Heart left ventricle (tissue), 16 donors: ENCODE measurements at regions not wholly inside any gene's neighbourhood (a gene's known extent, or its start where the extent isn't known, plus 50 kb on each side); places are given as distances from the start of the nearest gene placed in this dataset.
"Not testable (repeated sequence)": the region's sequence is repeated elsewhere in the genome, so short reads cannot be mapped to it uniquely, and the experiment has no call there.

Experiments used
- ATAC-seq, 4 donors: fragments of 200-7000 bp; cut with Tn5 transposase; one replicate each; pipeline ENCODE4 v1.9.1; 2020 to 2022; ENCODE audit warnings: moderate library complexity in 4 of 4, mild to moderate bottlenecking in 3 of 4, moderate number of reproducible peaks in 1 of 4
- DNase-seq, 5 donors: peaks; one replicate each; pipeline ENCODE4 v3.0.0-alpha.2; 2020
- H3K27ac ChIP-seq, 12 donors: fragments of 200-600 bp; sonication (generic) in 4 of 12; one replicate each; pipeline versions ENCODE4 v1.5.0 to v1.8.0; 2016 to 2022; ENCODE audit warnings: mild to moderate bottlenecking in 2 of 12
- H3K27me3 ChIP-seq, 9 donors: fragments of 200-600 bp; sonication (generic) in 2 of 9; one replicate each; pipeline versions ENCODE4 v1.5.1 to v1.8.0; 2016 to 2022; ENCODE audit warnings: mild to moderate bottlenecking in 3 of 9
- H3K36me3 ChIP-seq, 9 donors: fragments of 200-600 bp; sonication (generic) in 2 of 9; one replicate each; pipeline versions ENCODE4 v1.5.0 to v1.8.0; 2018 to 2022; ENCODE audit warnings: mild to moderate bottlenecking in 2 of 9
- H3K4me1 ChIP-seq, 12 donors: fragments of 200-600 bp; sonication (generic) in 4 of 12; one replicate each; pipeline versions ENCODE4 v1.5.0 to v1.8.0; 2016 to 2022; ENCODE audit warnings: mild to moderate bottlenecking in 3 of 12
- H3K4me3 ChIP-seq, 12 donors: fragments of 200-600 bp; sonication (generic) in 4 of 12; one replicate each; pipeline versions ENCODE4 v1.5.0 to v1.8.0; 2017 to 2022; ENCODE audit warnings: mild to moderate bottlenecking in 9 of 12, moderate library complexity in 4 of 12
- H3K9me3 ChIP-seq, 12 donors: fragments of 200-600 bp; sonication (generic) in 4 of 12; one replicate each; pipeline versions ENCODE4 v1.5.0 to v1.8.0; 2016 to 2022; ENCODE audit warnings: mild to moderate bottlenecking in 1 of 12
- CTCF ChIP-seq, 12 donors: fragments of 200-600 bp; sonication (generic) in 4 of 12; IDR thresholded peaks; one replicate each; pipeline versions ENCODE4 v1.5.0 to v1.8.0; 2018 to 2022; ENCODE audit warnings: antibody characterized with exemption in 12 of 12, mild to moderate bottlenecking in 5 of 12
- WGBS, 4 donors: extraction: QIAGEN DNeasy Blood & Tissue Kit in 2 of 4; methylation state at CpG; one replicate each; pipeline versions ENCODE4 v1.1.5 to v1.1.7; 2013 to 2018; 5-methylcytosine and 5-hydroxymethylcytosine counted together
- intact Hi-C, 10 donors: fragments of 100-400 bp; cut with DNase I; formaldehyde crosslinking; loops; one replicate each; pipeline versions ENCODE4 v1.11.1 to v1.14.2; 2022
- donor health status: ischemic (EF 13 %, LVEDD 7.1; RV severe dilation, severe dysfunction).
- donor health status: healthy with polysubstance abuse.
- donor health status: DM: no; HTN: yes; CAD: no.
- donor health status: DM: no; HTN: no; CAD: no.
- donor health status: ischemic (EF 25% LVEDD 6.9; RV normal size, moderate dysfunction).
- donor health status: ischemic (EF 25% LVEDD 5.7; RV mildly dilated, moderate dysfunction).
- donor health status: healthy.
- donor health status: DM: yes; HTN: yes; CAD: no.
- donor health status: ischemic (EF 35%, LVEDD 5.7; RV mildly dilated, moderate dysfunction).
- donor health status: nonischemic (EF 11% LVEDD 7.7; RV severe dilation, severe dysfunction).
- donor health status: DM: yes; HTN: yes; CAD: no.
- donor health status: PGD.
- donor health status: ischemic (EF 29% LVEDD 5.4; RV normal size, mild dysfunction).
- donor health status: nonischemic (EF 23%, LVEDD 6.1; RV moderate dilation, normal function).

GRCh38 chr13:18677403-18677802 lies 504.2 kb downstream of the TUBA3C start:
- H3K36me3 ChIP-seq, H3K4me1 ChIP-seq, H3K9me3 ChIP-seq, DNase-seq, H3K27me3 ChIP-seq, H3K4me3 ChIP-seq, ATAC-seq, H3K27ac ChIP-seq, intact Hi-C loops: not testable (repeated sequence)
- WGBS, 4 donors, result 21 to 42% (median 36%) methylated on average over 2 of the region's 2 CpGs

DNA sequence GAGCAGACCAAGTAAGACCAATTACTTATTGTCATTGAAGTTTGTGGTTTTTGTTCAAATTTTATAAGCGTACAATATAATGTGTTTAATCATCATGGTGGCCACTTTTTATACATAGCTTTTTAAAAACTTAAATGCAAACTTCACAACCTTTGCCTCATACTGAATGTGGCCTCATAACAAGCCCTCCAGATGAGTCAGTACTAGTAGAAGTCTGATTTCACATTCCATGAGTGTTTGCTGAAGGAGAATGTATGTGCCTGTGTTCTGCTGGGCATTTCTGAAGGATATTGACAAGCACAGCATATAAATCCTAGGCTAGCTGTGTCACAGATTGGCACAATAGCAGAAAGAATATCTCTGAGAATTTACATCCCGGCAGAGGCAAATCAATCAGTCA lies 506.4 kb downstream of the TUBA3C start:
- ATAC-seq, H3K36me3 ChIP-seq, H3K4me1 ChIP-seq, H3K27ac ChIP-seq, DNase-seq, H3K27me3 ChIP-seq, intact Hi-C loops, H3K9me3 ChIP-seq, H3K4me3 ChIP-seq: not testable (repeated sequence)
- 56 to 70% (median 70%) methylated on average over 2 of the region's 2 CpGs for WGBS, 4 donors

- DNase-seq, result peak in 1 of 5 donors; percentile 56
- H3K27ac ChIP-seq, H3K4me1 ChIP-seq, H3K4me3 ChIP-seq, H3K9me3 ChIP-seq, ATAC-seq, intact Hi-C loops, H3K36me3 ChIP-seq, H3K27me3 ChIP-seq: not testable (repeated sequence)
- WGBS, 4 donors, result 90 to 96% (median 95%) methylated on average over 4 to 27 of the region's 33 CpGs
Measured at GRCh38 chr13:18673794-18674193, 507.8 kb downstream of the TUBA3C start.

GRCh38 chr13:18666585-18666984 lies 515.0 kb downstream of the TUBA3C start:
- intact Hi-C loops, result loop anchor here in 2 of 10 donors (10.0 kb wide), 1 partner anchor 918 kb away; no protein-coding TSS in a partner anchor
- not testable (repeated sequence) for H3K4me1 ChIP-seq, H3K27ac ChIP-seq, H3K36me3 ChIP-seq, H3K9me3 ChIP-seq, H3K27me3 ChIP-seq, H3K4me3 ChIP-seq, ATAC-seq
- peak in 1 of 5 donors; percentile 52 for DNase-seq
- WGBS, 4 donors, result 83 to 100% (median 86%) methylated on average over 1 to 16 of the region's 16 CpGs

DNA sequence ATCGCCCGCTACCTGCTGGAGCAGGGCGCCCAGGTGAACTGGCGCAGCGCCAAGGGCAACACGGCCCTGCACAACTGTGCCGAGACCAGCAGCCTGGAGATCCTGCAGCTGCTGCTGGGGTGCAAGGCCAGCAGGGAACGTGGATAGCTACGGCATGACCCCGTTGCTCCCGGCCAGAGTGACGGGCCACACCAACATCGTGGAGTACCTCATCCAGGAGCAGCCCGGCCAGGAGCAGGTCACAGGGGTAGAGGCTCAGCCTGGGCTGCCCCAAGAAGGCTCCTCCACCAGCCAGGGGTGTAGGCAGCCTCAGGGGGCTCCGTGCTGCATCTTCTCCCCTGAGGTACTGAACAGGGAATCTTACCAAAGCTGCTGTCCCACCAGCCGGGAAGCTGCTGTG lies 515.9 kb downstream of the TUBA3C start:
- H3K27me3 ChIP-seq, H3K9me3 ChIP-seq, H3K4me1 ChIP-seq, ATAC-seq, H3K4me3 ChIP-seq, H3K27ac ChIP-seq, H3K36me3 ChIP-seq: not testable (repeated sequence)
- intact Hi-C loops, result loop anchor here in 2 of 10 donors (10.0 kb wide), 1 partner anchor 919 kb away; no protein-coding TSS in a partner anchor
- peak in 1 of 5 donors; percentile 33 for DNase-seq
- 58 to 89% (median 86%) methylated on average over 2 to 11 of the region's 16 CpGs for WGBS, 4 donors

DNA sequence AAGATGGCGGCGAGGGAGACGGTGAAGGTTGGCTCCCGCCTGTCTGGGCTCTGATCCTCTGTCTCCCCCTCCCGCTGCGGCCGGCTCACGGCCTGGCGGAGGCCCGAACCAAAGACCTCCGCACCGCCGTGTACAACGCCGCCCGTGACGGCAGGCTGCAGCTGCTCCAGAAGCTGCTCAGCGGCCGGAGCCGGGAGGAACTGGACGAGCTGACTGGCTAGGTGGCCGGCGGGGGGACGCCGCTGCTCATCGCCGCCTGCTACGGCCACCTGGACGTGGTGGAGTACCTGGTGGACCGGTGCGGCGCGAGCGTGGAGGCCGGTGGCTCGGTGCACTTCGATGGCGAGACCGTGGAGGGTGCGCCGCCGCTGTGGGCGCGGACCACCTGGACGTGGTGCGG lies 516.5 kb downstream of the TUBA3C start:
- WGBS, 4 donors, result 81 to 85% (median 84%) methylated on average over 32 to 46 of the region's 46 CpGs
- H3K4me3 ChIP-seq, H3K9me3 ChIP-seq, H3K27me3 ChIP-seq, ATAC-seq, H3K36me3 ChIP-seq, H3K4me1 ChIP-seq, H3K27ac ChIP-seq: not testable (repeated sequence)
- intact Hi-C loops, result loop anchor here in 2 of 10 donors (10.0 kb wide), 1 partner anchor 920 kb away; no protein-coding TSS in a partner anchor
- peak in 1 of 5 donors; percentile 33 for DNase-seq

- not testable (repeated sequence) for H3K27ac ChIP-seq, H3K9me3 ChIP-seq, H3K36me3 ChIP-seq, H3K4me1 ChIP-seq, DNase-seq, H3K4me3 ChIP-seq, ATAC-seq, H3K27me3 ChIP-seq
- peak in 8 of 12 donors; percentile 8 to 36 (median 27) for TF ChIP-seq CTCF (IDR thresholded peaks at IDR 0.05)
- no CpG with 5 or more reads among the region's 1 CpG for WGBS, 4 donors
- intact Hi-C loops, result loop anchor here in 2 of 10 donors (10.0 kb wide), 1 partner anchor 922 kb away; no protein-coding TSS in a partner anchor
Measured at GRCh38 chr13:18663222-18663621, 518.4 kb downstream of the TUBA3C start.
